GM18502 (cell line): ENCODE measurements at regions not wholly inside any gene's neighbourhood (a gene's known extent, or its start where the extent isn't known, plus 50 kb on each side); places are given as distances from the start of the nearest gene placed in this dataset.
"Not testable (repeated sequence)": the region's sequence is repeated elsewhere in the genome, so short reads cannot be mapped to it uniquely, and the experiment has no call there.

Experiments used
- ATAC-seq: cut with Tn5 transposase; IDR thresholded peaks from one replicate; pipeline ENCODE4 v1.9.1; 2021; ENCODE audit warnings: mild to moderate bottlenecking; ENCODE audit not compliant: unreplicated experiment, poor library complexity

GRCh38 chr7:66535414-66536329, 93.0 kb upstream of the KCTD7 start:
- no peak for ATAC-seq

- no peak for ATAC-seq
These were observed 91.3 kb upstream of the KCTD7 start for GRCh38 chr7:66537380-66537779.

GRCh38 chr7:66537876-66538275, 90.8 kb upstream of the KCTD7 start:
- no peak for ATAC-seq

- no peak for ATAC-seq
These were observed 89.4 kb upstream of the KCTD7 start for GRCh38 chr7:66539264-66539623.

GRCh38 chr7:66539902-66540375, 88.7 kb upstream of the KCTD7 start:
- ATAC-seq = no peak

- no peak for ATAC-seq
These were observed 86.6 kb upstream of the KCTD7 start for GRCh38 chr7:66542049-66542448.

GRCh38 chr7:66542528-66543269, 86.0 kb upstream of the KCTD7 start:
- no peak for ATAC-seq

- ATAC-seq = no peak
These were observed 79.2 kb upstream of the KCTD7 start for GRCh38 chr7:66549466-66549865.

GRCh38 chr7:66553001-66553400, 75.7 kb upstream of the KCTD7 start:
- ATAC-seq = no peak

- not testable (repeated sequence) for ATAC-seq
These were observed 75.0 kb upstream of the KCTD7 start for GRCh38 chr7:66553675-66554074.

- not testable (repeated sequence) for ATAC-seq
These were observed 74.4 kb upstream of the KCTD7 start for GRCh38 chr7:66554291-66554690.

GRCh38 chr7:66554842-66555430, 73.7 kb upstream of the KCTD7 start:
- ATAC-seq = not testable (repeated sequence)

- no peak for ATAC-seq
These were observed 72.5 kb upstream of the KCTD7 start for GRCh38 chr7:66556177-66556548.

- no peak for ATAC-seq
These were observed 72.0 kb upstream of the KCTD7 start for GRCh38 chr7:66556549-66557213.

- no peak for ATAC-seq
These were observed 71.2 kb upstream of the KCTD7 start for GRCh38 chr7:66557214-66558200.

- ATAC-seq = no peak
These were observed 70.5 kb upstream of the KCTD7 start for GRCh38 chr7:66558201-66558641.

GRCh38 chr7:66558660-66559465, 69.8 kb upstream of the KCTD7 start:
- no peak for ATAC-seq

- ATAC-seq = no peak
These were observed 64.6 kb upstream of the KCTD7 start for GRCh38 chr7:66564045-66564444.
